DND-41 (cell line): ENCODE measurements at regions not wholly inside any gene's neighbourhood (a gene's known extent, or its start where the extent isn't known, plus 50 kb on each side); places are given as distances from the start of the nearest gene placed in this dataset.

ENCODE experiments used
- ATAC-seq: fragments of 200-7000 bp; cut with Tn5 transposase; 3 replicates; pipeline ENCODE4 v1.9.1; 2021; ENCODE audit warnings: low read depth; ENCODE audit not compliant: insufficient read depth
- DNase-seq: peaks from one replicate; pipeline ENCODE4 v3.0.0-alpha.2; 2020
- H2AFZ ChIP-seq: 2 replicates; pipeline ENCODE4 v1.6.0; 2012; ENCODE audit warnings: low read depth, low read length
- H3K27ac ChIP-seq: 2 replicates; pipeline ENCODE4 v1.5.1; 2012; ENCODE audit warnings: low read length, inconsistent platforms
- H3K27me3 ChIP-seq: fragments of 200-600 bp; sonication (generic); 2 replicates; pipeline ENCODE4 v1.6.0; 2012; ENCODE audit warnings: low read length, mild to moderate bottlenecking, inconsistent platforms; ENCODE audit not compliant: insufficient read depth, poor library complexity
- H3K36me3 ChIP-seq: 2 replicates; pipeline ENCODE4 v1.5.1; 2012; ENCODE audit warnings: low read length, inconsistent platforms; ENCODE audit not compliant: insufficient read depth
- H3K4me1 ChIP-seq: 2 replicates; pipeline ENCODE4 v1.5.1; 2012; ENCODE audit warnings: mild to moderate bottlenecking, low read length; ENCODE audit not compliant: insufficient read depth
- H3K4me2 ChIP-seq: 2 replicates; pipeline ENCODE4 v1.6.0; 2012; ENCODE audit warnings: mild to moderate bottlenecking, moderate library complexity, low read length, inconsistent platforms; ENCODE audit not compliant: insufficient read depth
- H3K4me3 ChIP-seq, 2 experiments: fragments of 200-600 bp in 1 of 2; shearing (Covaris generic) in 1 of 2; 2 replicates each; pipeline ENCODE4 v1.5.1; 2012 to 2016; ENCODE audit warnings: inconsistent platforms in 2 of 2, low read length in 2 of 2, mild to moderate bottlenecking in 2 of 2, low read depth in 1 of 2, moderate library complexity in 1 of 2
- H3K79me2 ChIP-seq: 2 replicates; pipeline ENCODE4 v1.6.0; 2012; ENCODE audit warnings: low read length, inconsistent platforms; ENCODE audit not compliant: insufficient read depth
- H3K9ac ChIP-seq: 2 replicates; pipeline ENCODE4 v1.6.0; 2012; ENCODE audit warnings: low read depth, mild to moderate bottlenecking, inconsistent platforms, low read length, moderate library complexity
- H3K9me3 ChIP-seq: 2 replicates; pipeline ENCODE4 v1.5.1; 2012; ENCODE audit warnings: low read length, moderate library complexity, mild to moderate bottlenecking, inconsistent platforms; ENCODE audit not compliant: insufficient read depth, severe bottlenecking
- H4K20me1 ChIP-seq: 2 replicates; pipeline ENCODE4 v1.6.0; 2012; ENCODE audit warnings: low read length; ENCODE audit not compliant: insufficient read depth
- EZH2 ChIP-seq: IDR thresholded peaks from 3 replicates; pipeline ENCODE4 v1.6.1; 2012; ENCODE audit warnings: borderline replicate concordance, low read depth, mild to moderate bottlenecking, moderate library complexity, low read length, inconsistent platforms; ENCODE audit not compliant: severe bottlenecking
- TF ChIP-seq, protein P1 (sequence below): IDR thresholded peaks from 2 replicates; pipeline ENCODE4 v1.5.1; 2012; ENCODE audit warnings: borderline replicate concordance, low read length, moderate library complexity, mild to moderate bottlenecking; ENCODE audit not compliant: poor library complexity, severe bottlenecking; ENCODE audit errors: extremely low read depth

DNA sequence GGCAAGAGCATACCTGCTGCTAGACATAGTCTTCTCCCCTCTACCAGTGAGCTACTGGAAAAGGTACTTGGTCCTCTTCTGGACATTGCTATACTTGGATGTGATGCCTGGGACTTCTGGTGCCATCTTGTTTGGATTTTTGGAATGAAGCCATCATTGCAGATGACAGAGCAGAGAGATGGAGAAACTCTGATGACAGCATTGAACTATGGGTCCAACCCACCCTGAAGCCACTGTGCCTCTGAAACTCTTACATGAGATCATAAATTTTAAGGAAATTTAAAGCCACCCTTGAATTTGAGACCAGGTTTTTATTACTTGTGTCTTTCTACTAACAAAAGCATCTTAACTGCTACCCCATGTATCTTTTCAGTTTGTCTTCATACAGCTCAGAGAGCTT, 151.1 kb upstream of the SMIM23 start:
- Histone ChIP-seq H2AFZ (no peak overlapping the region), H3K9ac (no peak overlapping the region), H3K27me3 (peaks cover 4% of the 10 kb centered on the region), H3K36me3 (no peaks in the 10 kb centered on the region), H3K9me3 (no peaks in the 10 kb centered on the region), H3K4me1 (no peaks in the 10 kb centered on the region), H3K4me3 (no peak overlapping the region), H4K20me1 (no peaks in the 10 kb centered on the region), H3K79me2 (no peaks in the 10 kb centered on the region), H3K27ac (no peak overlapping the region), H3K4me2 (no peak overlapping the region)
- TF ChIP-seq, protein P1, sequence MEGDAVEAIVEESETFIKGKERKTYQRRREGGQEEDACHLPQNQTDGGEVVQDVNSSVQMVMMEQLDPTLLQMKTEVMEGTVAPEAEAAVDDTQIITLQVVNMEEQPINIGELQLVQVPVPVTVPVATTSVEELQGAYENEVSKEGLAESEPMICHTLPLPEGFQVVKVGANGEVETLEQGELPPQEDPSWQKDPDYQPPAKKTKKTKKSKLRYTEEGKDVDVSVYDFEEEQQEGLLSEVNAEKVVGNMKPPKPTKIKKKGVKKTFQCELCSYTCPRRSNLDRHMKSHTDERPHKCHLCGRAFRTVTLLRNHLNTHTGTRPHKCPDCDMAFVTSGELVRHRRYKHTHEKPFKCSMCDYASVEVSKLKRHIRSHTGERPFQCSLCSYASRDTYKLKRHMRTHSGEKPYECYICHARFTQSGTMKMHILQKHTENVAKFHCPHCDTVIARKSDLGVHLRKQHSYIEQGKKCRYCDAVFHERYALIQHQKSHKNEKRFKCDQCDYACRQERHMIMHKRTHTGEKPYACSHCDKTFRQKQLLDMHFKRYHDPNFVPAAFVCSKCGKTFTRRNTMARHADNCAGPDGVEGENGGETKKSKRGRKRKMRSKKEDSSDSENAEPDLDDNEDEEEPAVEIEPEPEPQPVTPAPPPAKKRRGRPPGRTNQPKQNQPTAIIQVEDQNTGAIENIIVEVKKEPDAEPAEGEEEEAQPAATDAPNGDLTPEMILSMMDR: no peak
- TF ChIP-seq EZH2: no peak
- ATAC-seq (no peak), DNase-seq (no peak)

DNA sequence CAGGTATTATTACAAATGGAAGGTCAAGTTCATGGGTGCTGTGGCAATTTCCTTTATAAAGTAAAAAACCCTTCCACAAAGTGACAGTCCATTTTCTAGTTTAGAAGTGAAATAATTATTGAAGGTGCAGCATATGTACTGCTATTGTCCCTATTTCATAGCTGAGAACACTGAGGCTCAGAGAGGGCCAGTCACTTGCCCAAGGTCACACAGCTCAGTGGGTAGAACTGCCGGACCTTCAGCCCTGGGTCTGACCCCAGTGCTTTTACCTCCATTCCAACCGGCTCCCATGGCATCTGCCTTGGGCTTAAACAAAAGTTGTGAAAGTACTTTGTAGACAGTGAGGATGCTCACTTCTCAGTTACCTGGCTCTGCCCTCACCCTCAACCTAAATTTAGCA, 150.6 kb upstream of the SMIM23 start:
- Histone ChIP-seq H3K9ac (no peak overlapping the region), H3K4me2 (no peak overlapping the region), H3K4me1 (no peaks in the 10 kb centered on the region), H3K27ac (no peak overlapping the region), H3K27me3 (peaks cover 7% of the 10 kb centered on the region), H3K4me3 (no peak overlapping the region), H2AFZ (no peak overlapping the region), H4K20me1 (no peaks in the 10 kb centered on the region), H3K36me3 (no peaks in the 10 kb centered on the region), H3K9me3 (no peaks in the 10 kb centered on the region), H3K79me2 (no peaks in the 10 kb centered on the region)
- ATAC-seq (no peak), DNase-seq (no peak)
- TF ChIP-seq, protein P1: no peak
- TF ChIP-seq EZH2: no peak

DNA sequence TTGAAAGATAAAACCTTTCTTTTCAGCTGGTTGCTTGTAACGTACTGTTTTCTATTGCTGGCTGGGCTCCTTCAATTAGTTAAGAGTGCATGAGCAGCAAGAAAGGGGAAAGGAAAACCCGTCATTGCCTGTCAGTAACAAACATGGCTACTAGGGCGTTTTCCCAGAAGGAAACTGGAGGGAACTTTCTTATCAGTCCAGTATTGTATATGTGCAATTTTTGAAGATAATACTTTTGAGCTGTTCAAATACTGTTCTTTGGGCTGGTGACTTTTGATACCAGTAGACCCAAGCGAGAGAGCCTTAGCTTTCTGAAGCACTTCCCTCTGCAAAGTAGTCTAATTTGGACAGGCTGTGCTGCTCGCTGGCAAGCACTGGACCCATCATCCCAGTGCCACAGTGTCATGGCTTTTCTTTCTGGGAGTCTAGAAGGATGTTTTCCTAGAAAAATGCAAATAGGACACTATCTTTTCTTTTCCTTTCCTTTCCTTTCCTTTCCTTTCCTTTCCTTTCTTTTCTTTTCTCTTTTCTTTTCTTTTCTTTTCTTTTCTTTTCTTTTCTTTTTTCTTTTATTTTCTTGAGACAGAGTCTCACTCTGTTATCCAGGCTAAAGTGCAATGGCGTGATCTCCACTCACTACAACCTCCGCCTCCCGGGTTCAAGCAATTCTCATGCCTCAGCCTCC, 149.9 kb upstream of the SMIM23 start:
- H3K4me2 ChIP-seq: no peak overlapping the region
- H3K36me3 ChIP-seq: no peaks in the 10 kb centered on the region
- H3K27ac ChIP-seq: no peak overlapping the region

More for the DNA sequence above, 149.9 kb upstream of the SMIM23 start:
- Histone ChIP-seq H3K4me3 (no peak overlapping the region), H2AFZ (no peak overlapping the region), H3K4me1 (no peaks in the 10 kb centered on the region), H3K79me2 (no peaks in the 10 kb centered on the region), H3K9ac (no peak overlapping the region), H4K20me1 (no peaks in the 10 kb centered on the region), H3K27me3 (peaks cover 9% of the 10 kb centered on the region), H3K9me3 (no peaks in the 10 kb centered on the region)
- TF ChIP-seq, protein P1: no peak
- TF ChIP-seq EZH2: no peak
- no peak for DNase-seq
- ATAC-seq: no peak
